ENCODE measurements at regions not wholly inside any gene's neighbourhood (a gene's known extent, or its start where the extent isn't known, plus 50 kb on each side); places are given as distances from the start of the nearest gene placed in this dataset.

DNA sequence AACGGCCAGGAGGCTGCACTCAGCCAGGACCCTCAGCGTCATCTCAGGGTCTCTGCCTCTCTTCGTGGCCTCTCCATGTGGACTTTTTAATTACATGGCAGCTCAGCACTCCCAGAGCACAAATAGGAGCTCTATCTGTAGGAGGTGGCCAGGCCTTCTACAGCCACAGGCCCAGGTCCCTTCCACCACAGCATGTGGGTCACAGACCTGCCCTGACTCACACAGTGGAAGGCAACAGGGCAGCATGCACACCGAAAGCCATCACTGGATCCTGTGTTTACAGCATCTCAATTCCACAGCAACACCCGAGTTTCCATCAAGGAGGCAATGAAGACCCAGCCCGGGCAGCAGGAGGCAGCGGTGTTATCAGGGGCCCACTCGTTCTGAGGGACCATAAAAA lies 65.8 kb upstream of the CD93 start:
- in situ Hi-C loops (cut with MboI) (loop anchor here (5.0 kb wide), 1 partner anchor 35 kb away; no protein-coding TSS in a partner anchor), intact Hi-C loops (cut with micrococcal nuclease; ENCODE audit: unreplicated experiment) (no loop called here)
- H3K4me2 ChIP-seq (ENCODE audit: control insufficient read depth, insufficient read depth) = no peak overlapping the region
- ChIA-PET POLR2A (no interaction called here), RAD21 (ENCODE audit: unreplicated experiment) (interaction anchor here (1.0 kb wide), 1 partner anchor 30 kb away, joined by 3 read pairs; no protein-coding TSS in a partner anchor), SMC1A (ENCODE audit: uncharacterized antibody, unreplicated experiment) (interaction anchor here (0.7 to 7.1 kb wide), 6 partner anchors 8 to 71 kb away, joined by 3 to 58 read pairs (median 4); partner anchors contain the start of gene CD93), CTCF (interaction anchor here (1.7 kb wide), 2 partner anchors 9 to 48 kb away, joined by 4 to 6 read pairs; no protein-coding TSS in a partner anchor)
- no peaks in the 10 kb centered on the region for H3K27me3 ChIP-seq (replicated peaks in 1 of 2; ENCODE audit: control insufficient read depth in 2 of 2, insufficient read depth in 2 of 2, low read length in 1 of 2)
- no peak overlapping the region for H3K27ac ChIP-seq (ENCODE audit: control insufficient read depth, insufficient read depth)
- no TSS peak for BruUV-seq (replicated peaks)
- H3K79me2 ChIP-seq (ENCODE audit: control insufficient read depth, insufficient read depth, low read length) = no peaks in the 10 kb centered on the region
- peaks cover 23% of the 10 kb centered on the region for H3K4me1 ChIP-seq (ENCODE audit: control insufficient read depth, insufficient read depth, low read length)
- no peak overlapping the region for H3K4me3 ChIP-seq
- H3K9ac ChIP-seq (ENCODE audit: control insufficient read depth, insufficient read depth, low read length) = no peak overlapping the region
- FAIRE-seq (no peak), DNase-seq (ENCODE audit: low read depth, low spot score) (no peak), ATAC-seq (no peak)
- TF ChIP-seq SIX5 (IDR thresholded peaks at IDR 0.05; ENCODE audit: low read depth, low read length, severe bottlenecking) (no peak), ETV6 (conservative IDR thresholded peaks at IDR 0.05 in 1 of 2, IDR thresholded peaks at IDR 0.05 in 1 of 2; ENCODE audit: borderline replicate concordance in 1 of 2, low read depth in 1 of 2) (no peak), SREBF1 (IDR thresholded peaks at IDR 0.05; ENCODE audit: low read length) (no peak), IKZF1 (conservative IDR thresholded peaks at IDR 0.05) (no peak), CREM (IDR thresholded peaks at IDR 0.05; ENCODE audit: low read depth) (no peak), PAX5 (IDR thresholded peaks at IDR 0.05; ENCODE audit: borderline replicate concordance, low read depth, low read length) (no peak), WRNIP1 (IDR thresholded peaks at IDR 0.05; ENCODE audit: borderline replicate concordance, low read depth, low read length) (no peak), MYB (IDR thresholded peaks at IDR 0.05; ENCODE audit: borderline replicate concordance, low read depth, low read length) (no peak), POLR2AphosphoS2 (IDR thresholded peaks at IDR 0.05; ENCODE audit: low read depth, low read length) (no peak)
- WGBS (ENCODE audit: insufficient coverage, insufficient replicate concordance, low lambda C conversion rate, missing lambda C conversion rate) = 64% methylated on average over 8 of the region's 8 CpGs
- H4K20me1 ChIP-seq (ENCODE audit: control insufficient read depth, insufficient read depth) = no peaks in the 10 kb centered on the region
- H3K36me3 ChIP-seq (ENCODE audit: control insufficient read depth in 2 of 2, insufficient read depth in 2 of 2, low read length in 1 of 2) = no peaks in the 10 kb centered on the region
- H2AFZ ChIP-seq (ENCODE audit: control insufficient read depth, low read depth, low read length) = no peak overlapping the region
- no peaks in the 10 kb centered on the region for H3K9me3 ChIP-seq (replicated peaks; ENCODE audit: control insufficient read depth, insufficient read depth, low read length)

Data from GM12878 (cell line).